OCI-LY3 (cell line): ENCODE measurements at regions not wholly inside any gene's neighbourhood (a gene's known extent, or its start where the extent isn't known, plus 50 kb on each side); places are given as distances from the start of the nearest gene placed in this dataset.

Experiments used
- EZH2phosphoT487 ChIP-seq: fragments of 200-600 bp; shearing (Covaris generic); IDR thresholded peaks from 2 replicates; pipeline ENCODE4 v1.6.1; 2018; ENCODE audit warnings: antibody characterized with exemption, mixed run types, low read depth
- TF ChIP-seq, protein P1 (sequence below): fragments of 200-600, 300-600 bp; sonication (generic); IDR thresholded peaks from 2 replicates; pipeline ENCODE4 v1.5.1; 2014; ENCODE audit warnings: antibody characterized with exemption, low read length, low read depth

DNA sequence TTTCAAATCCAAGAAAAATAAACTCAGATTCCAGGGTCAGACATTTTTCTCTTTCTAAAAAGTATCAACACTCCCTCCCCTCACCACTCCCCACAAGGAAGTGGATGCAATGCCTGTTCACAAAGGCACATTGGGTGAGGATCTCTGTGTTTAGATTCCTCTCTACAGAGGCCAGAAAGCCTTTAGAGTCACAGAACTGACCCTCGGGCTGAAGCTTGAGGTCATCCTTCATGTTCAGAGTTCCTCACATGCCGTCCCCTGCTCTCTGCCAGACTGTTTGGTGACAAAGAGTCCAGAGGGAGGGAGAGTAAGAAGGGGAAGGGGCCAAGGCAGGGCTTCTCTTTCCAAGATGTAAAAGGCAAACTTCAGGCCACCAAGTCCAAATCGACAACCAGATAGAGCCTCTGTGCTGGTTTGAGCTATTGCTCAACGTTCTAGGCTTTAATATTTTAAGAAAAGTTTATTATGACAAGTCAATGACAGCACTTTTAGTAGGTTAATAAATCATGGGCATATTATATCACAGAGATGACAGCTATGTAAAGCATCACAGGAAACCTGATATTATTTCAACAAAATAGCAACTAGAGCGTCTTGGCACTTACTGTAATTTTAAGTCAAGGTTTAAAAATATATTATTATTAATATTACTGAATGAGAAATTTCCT lies 269.4 kb downstream of the ETAA1 start:
- TF ChIP-seq, protein P1, sequence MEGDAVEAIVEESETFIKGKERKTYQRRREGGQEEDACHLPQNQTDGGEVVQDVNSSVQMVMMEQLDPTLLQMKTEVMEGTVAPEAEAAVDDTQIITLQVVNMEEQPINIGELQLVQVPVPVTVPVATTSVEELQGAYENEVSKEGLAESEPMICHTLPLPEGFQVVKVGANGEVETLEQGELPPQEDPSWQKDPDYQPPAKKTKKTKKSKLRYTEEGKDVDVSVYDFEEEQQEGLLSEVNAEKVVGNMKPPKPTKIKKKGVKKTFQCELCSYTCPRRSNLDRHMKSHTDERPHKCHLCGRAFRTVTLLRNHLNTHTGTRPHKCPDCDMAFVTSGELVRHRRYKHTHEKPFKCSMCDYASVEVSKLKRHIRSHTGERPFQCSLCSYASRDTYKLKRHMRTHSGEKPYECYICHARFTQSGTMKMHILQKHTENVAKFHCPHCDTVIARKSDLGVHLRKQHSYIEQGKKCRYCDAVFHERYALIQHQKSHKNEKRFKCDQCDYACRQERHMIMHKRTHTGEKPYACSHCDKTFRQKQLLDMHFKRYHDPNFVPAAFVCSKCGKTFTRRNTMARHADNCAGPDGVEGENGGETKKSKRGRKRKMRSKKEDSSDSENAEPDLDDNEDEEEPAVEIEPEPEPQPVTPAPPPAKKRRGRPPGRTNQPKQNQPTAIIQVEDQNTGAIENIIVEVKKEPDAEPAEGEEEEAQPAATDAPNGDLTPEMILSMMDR, result no peak
- TF ChIP-seq EZH2phosphoT487, result no peak
